ENCODE measurements at regions not wholly inside any gene's neighbourhood (a gene's known extent, or its start where the extent isn't known, plus 50 kb on each side); places are given as distances from the start of the nearest gene placed in this dataset.

- no peak overlapping the region for H3K4me3 ChIP-seq (ENCODE audit: low read depth, low read length)
- H3K27me3 ChIP-seq: no peaks in the 10 kb centered on the region
- H3K36me3 ChIP-seq: no peaks in the 10 kb centered on the region
- no peak for TF ChIP-seq CTCF (IDR thresholded peaks at IDR 0.05; ENCODE audit: low read depth, low read length)
- no peaks in the 10 kb centered on the region for H3K9me3 ChIP-seq
- no peaks in the 10 kb centered on the region for H3K4me1 ChIP-seq
- DNase-seq: no peak
These were observed 360.9 kb upstream of the CT83 start for GRCh38 chrX:116823677-116824076.

GRCh38 chrX:116806288-116806802 lies 343.6 kb upstream of the CT83 start:
- Histone ChIP-seq H3K27me3 (no peaks in the 10 kb centered on the region), H3K4me1 (no peaks in the 10 kb centered on the region), H3K9me3 (no peaks in the 10 kb centered on the region), H3K4me3 (ENCODE audit: low read depth, low read length) (no peak overlapping the region), H3K36me3 (no peaks in the 10 kb centered on the region)
- no peak for TF ChIP-seq CTCF (IDR thresholded peaks at IDR 0.05; ENCODE audit: low read depth, low read length)
- DNase-seq: no peak

- Histone ChIP-seq H3K36me3 (no peaks in the 10 kb centered on the region), H3K4me1 (no peaks in the 10 kb centered on the region), H3K27me3 (no peaks in the 10 kb centered on the region), H3K4me3 (ENCODE audit: low read depth, low read length) (no peak overlapping the region), H3K9me3 (no peaks in the 10 kb centered on the region)
- no peak for TF ChIP-seq CTCF (IDR thresholded peaks at IDR 0.05; ENCODE audit: low read depth, low read length)
- no peak for DNase-seq
These were observed 339.2 kb upstream of the CT83 start for GRCh38 chrX:116801943-116802342.

- no peak for DNase-seq
- Histone ChIP-seq H3K4me3 (ENCODE audit: low read depth, low read length) (no peak overlapping the region), H3K9me3 (no peaks in the 10 kb centered on the region), H3K27me3 (no peaks in the 10 kb centered on the region), H3K4me1 (no peaks in the 10 kb centered on the region), H3K36me3 (no peaks in the 10 kb centered on the region)
- no peak for TF ChIP-seq CTCF (IDR thresholded peaks at IDR 0.05; ENCODE audit: low read depth, low read length)
These were observed 319.1 kb upstream of the CT83 start for GRCh38 chrX:116781926-116782325.

- Histone ChIP-seq H3K36me3 (no peaks in the 10 kb centered on the region), H3K4me3 (ENCODE audit: low read depth, low read length) (no peak overlapping the region), H3K27me3 (no peaks in the 10 kb centered on the region), H3K9me3 (no peaks in the 10 kb centered on the region), H3K4me1 (no peaks in the 10 kb centered on the region)
- no peak for TF ChIP-seq CTCF (IDR thresholded peaks at IDR 0.05; ENCODE audit: low read depth, low read length)
- DNase-seq: no peak
These were observed 294.7 kb upstream of the CT83 start for GRCh38 chrX:116757491-116757890.

GRCh38 chrX:116756958-116757357 lies 294.2 kb upstream of the CT83 start:
- no peak for TF ChIP-seq CTCF (IDR thresholded peaks at IDR 0.05; ENCODE audit: low read depth, low read length)
- no peaks in the 10 kb centered on the region for H3K9me3 ChIP-seq
- DNase-seq: no peak

More at GRCh38 chrX:116756958-116757357, 294.2 kb upstream of the CT83 start:
- Histone ChIP-seq H3K36me3 (no peaks in the 10 kb centered on the region), H3K4me1 (no peaks in the 10 kb centered on the region), H3K27me3 (no peaks in the 10 kb centered on the region), H3K4me3 (ENCODE audit: low read depth, low read length) (no peak overlapping the region)

All from BE2C (cell line).